CD14-positive monocyte (primary cell): ENCODE measurements at regions not wholly inside any gene's neighbourhood (a gene's known extent, or its start where the extent isn't known, plus 50 kb on each side); places are given as distances from the start of the nearest gene placed in this dataset.

Source experiments
- DNase-seq, 3 donors: peaks; one replicate each; pipeline ENCODE4 v3.0.0-alpha.2; 2011 to 2022
- H2AFZ ChIP-seq: 2 replicates; pipeline ENCODE4 v1.6.0; 2012; ENCODE audit warnings: mild to moderate bottlenecking, low read depth, low read length, inconsistent platforms; ENCODE audit not compliant: insufficient read depth, poor library complexity, severe bottlenecking
- H3K27ac ChIP-seq, 2 donors: 1 replicate in 1 of 2; 2 replicates in 1 of 2; pipeline ENCODE4 v1.5.1; 2012 to 2013; ENCODE audit warnings: low read length in 2 of 2, control low read depth in 1 of 2, inconsistent platforms in 1 of 2, low read depth in 1 of 2, mild to moderate bottlenecking in 1 of 2
- H3K27me3 ChIP-seq, 2 donors: one replicate each; pipeline versions ENCODE4 v1.6.0 to v1.6.1; 2011 to 2013; ENCODE audit warnings: low read length in 2 of 2; ENCODE audit not compliant: control insufficient read depth in 2 of 2, insufficient read depth in 2 of 2
- H3K36me3 ChIP-seq, 2 donors: replicated peaks in 1 of 2; 1 replicate in 1 of 2; 2 replicates in 1 of 2; pipeline versions ENCODE4 v1.5.1 to v1.6.1; 2012 to 2013; ENCODE audit warnings: low read length in 2 of 2, control low read depth in 1 of 2, inconsistent platforms in 1 of 2, mild to moderate bottlenecking in 1 of 2; ENCODE audit not compliant: insufficient read depth in 2 of 2, control insufficient read depth in 1 of 2
- H3K4me1 ChIP-seq, 2 donors: 1 replicate in 1 of 2; 2 replicates in 1 of 2; pipeline versions ENCODE4 v1.5.1 to v1.6.1; 2012 to 2013; ENCODE audit warnings: low read length in 2 of 2, control low read depth in 1 of 2, inconsistent platforms in 1 of 2, mild to moderate bottlenecking in 1 of 2, moderate library complexity in 1 of 2; ENCODE audit not compliant: insufficient read depth in 2 of 2, control insufficient read depth in 1 of 2
- H3K4me2 ChIP-seq: replicated peaks from 2 replicates; pipeline ENCODE3; 2012; ENCODE audit warnings: low read length, moderate library complexity, mild to moderate bottlenecking; ENCODE audit not compliant: poor library complexity, severe bottlenecking; ENCODE audit errors: extremely low read depth
- H3K4me3 ChIP-seq, 3 experiments: fragments of 200-600 bp in 1 of 3; sonication (generic) in 1 of 3; replicated peaks in 1 of 3; 1 replicate in 2 of 3; 2 replicates in 1 of 3; pipeline ENCODE4 v1.5.1; 2011 to 2013; ENCODE audit warnings: low read length in 3 of 3, mild to moderate bottlenecking in 3 of 3, control low read depth in 2 of 3, low read depth in 2 of 3, inconsistent platforms in 1 of 3, moderate library complexity in 1 of 3
- H3K79me2 ChIP-seq: 2 replicates; pipeline ENCODE4 v1.6.0; 2012; ENCODE audit warnings: mild to moderate bottlenecking, control low read depth, inconsistent platforms, low read length, moderate library complexity; ENCODE audit not compliant: insufficient read depth
- H3K9ac ChIP-seq: 2 replicates; pipeline ENCODE4 v1.6.0; 2017; ENCODE audit warnings: low read length, mild to moderate bottlenecking; ENCODE audit not compliant: insufficient read depth, poor library complexity, severe bottlenecking
- H3K9me3 ChIP-seq, 2 donors: replicated peaks in 1 of 2; 1 replicate in 1 of 2; 2 replicates in 1 of 2; pipeline versions ENCODE4 v1.5.1 to v1.6.1; 2012 to 2013; ENCODE audit warnings: low read length in 2 of 2, control low read depth in 1 of 2; ENCODE audit not compliant: control insufficient read depth in 1 of 2, insufficient read depth in 1 of 2
- H4K20me1 ChIP-seq: 2 replicates; pipeline ENCODE4 v1.6.0; 2012; ENCODE audit warnings: mild to moderate bottlenecking, low read length, control low read depth, moderate library complexity; ENCODE audit not compliant: insufficient read depth
- H3K27ac Mint-ChIP-seq, 7 donors: one replicate each; pipeline ENCODE4 v1.8.0; 2020; ENCODE audit warnings: mild to moderate bottlenecking in 7 of 7, mixed read lengths in 7 of 7, moderate library complexity in 6 of 7, inconsistent platforms in 2 of 7
- H3K27me3 Mint-ChIP-seq, 3 donors: one replicate each; pipeline ENCODE4 v1.8.0; 2021 to 2022; ENCODE audit warnings: low read depth in 3 of 3, mild to moderate bottlenecking in 3 of 3, mixed read lengths in 3 of 3, moderate library complexity in 3 of 3, inconsistent platforms in 1 of 3
- H3K36me3 Mint-ChIP-seq, 2 donors: one replicate each; pipeline ENCODE4 v1.8.0; 2020; ENCODE audit warnings: mixed read lengths in 2 of 2, inconsistent platforms in 1 of 2, mild to moderate bottlenecking in 1 of 2
- H3K4me1 Mint-ChIP-seq: one replicate; pipeline ENCODE4 v1.8.0; 2020; ENCODE audit warnings: mild to moderate bottlenecking, mixed read lengths
- H3K4me3 Mint-ChIP-seq, 2 donors: one replicate each; pipeline ENCODE4 v1.8.0; 2020; ENCODE audit warnings: mild to moderate bottlenecking in 2 of 2, mixed read lengths in 2 of 2, moderate library complexity in 1 of 2
- H3K9me3 Mint-ChIP-seq, 7 donors: one replicate each; pipeline ENCODE4 v1.8.0; 2020 to 2022; ENCODE audit warnings: mixed read lengths in 7 of 7, mild to moderate bottlenecking in 6 of 7, moderate library complexity in 6 of 7, inconsistent platforms in 2 of 7
- WGBS: methylation state at CpG from one replicate; pipeline ENCODE4 v1.1.5; 2013; ENCODE audit warnings: missing lambda C conversion rate; ENCODE audit not compliant: insufficient coverage; 5-methylcytosine and 5-hydroxymethylcytosine counted together
- intact Hi-C, 2 donors: fragments of 100-400 bp; cut with micrococcal nuclease; formaldehyde crosslinking; loops; one replicate each; pipeline versions ENCODE4 v1.15.0 to v1.15.1; 2023
- TF ChIP-seq, protein P1 (sequence below): fragments of 200-600 bp; IDR thresholded peaks from one replicate; pipeline ENCODE4 v1.8.0; 2022; ENCODE audit warnings: antibody characterized with exemption, mild to moderate bottlenecking

DNA sequence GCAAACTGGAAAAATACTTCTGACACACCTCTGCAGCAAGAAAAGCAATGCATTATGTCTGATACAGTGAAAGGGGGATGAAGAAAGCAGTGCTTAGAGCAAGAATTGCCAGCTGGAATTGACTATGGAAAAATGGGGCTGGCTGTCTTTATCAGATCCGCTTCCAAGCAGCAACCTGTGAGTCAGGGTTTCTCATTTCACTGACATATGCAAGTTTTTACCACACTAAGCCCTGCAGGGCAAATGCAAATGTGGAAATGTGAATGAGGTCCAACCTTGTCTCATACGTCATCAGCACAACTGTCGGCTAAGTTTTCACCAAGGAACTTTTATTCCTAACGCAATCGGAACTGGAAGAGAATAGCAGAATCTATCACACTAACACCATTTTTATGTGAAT, 172.5 kb upstream of the GADL1 start:
- no peak for DNase-seq
- H3K9ac ChIP-seq = no peak overlapping the region
- no peaks in the 10 kb centered on the region for H3K27me3 ChIP-seq
- no peaks in the 10 kb centered on the region for H4K20me1 ChIP-seq
- intact Hi-C loops = no loop called here
- no peaks in the 10 kb centered on the region for H3K4me1 Mint-ChIP-seq
- no peak overlapping the region for H3K27ac ChIP-seq
- H3K4me3 ChIP-seq = no peak overlapping the region
- TF ChIP-seq, protein P1, sequence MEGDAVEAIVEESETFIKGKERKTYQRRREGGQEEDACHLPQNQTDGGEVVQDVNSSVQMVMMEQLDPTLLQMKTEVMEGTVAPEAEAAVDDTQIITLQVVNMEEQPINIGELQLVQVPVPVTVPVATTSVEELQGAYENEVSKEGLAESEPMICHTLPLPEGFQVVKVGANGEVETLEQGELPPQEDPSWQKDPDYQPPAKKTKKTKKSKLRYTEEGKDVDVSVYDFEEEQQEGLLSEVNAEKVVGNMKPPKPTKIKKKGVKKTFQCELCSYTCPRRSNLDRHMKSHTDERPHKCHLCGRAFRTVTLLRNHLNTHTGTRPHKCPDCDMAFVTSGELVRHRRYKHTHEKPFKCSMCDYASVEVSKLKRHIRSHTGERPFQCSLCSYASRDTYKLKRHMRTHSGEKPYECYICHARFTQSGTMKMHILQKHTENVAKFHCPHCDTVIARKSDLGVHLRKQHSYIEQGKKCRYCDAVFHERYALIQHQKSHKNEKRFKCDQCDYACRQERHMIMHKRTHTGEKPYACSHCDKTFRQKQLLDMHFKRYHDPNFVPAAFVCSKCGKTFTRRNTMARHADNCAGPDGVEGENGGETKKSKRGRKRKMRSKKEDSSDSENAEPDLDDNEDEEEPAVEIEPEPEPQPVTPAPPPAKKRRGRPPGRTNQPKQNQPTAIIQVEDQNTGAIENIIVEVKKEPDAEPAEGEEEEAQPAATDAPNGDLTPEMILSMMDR = no peak
- peaks cover 0 to 2% (median 0%) of the 10 kb centered on the region in 3 donors for H3K27me3 Mint-ChIP-seq
- no peaks in the 10 kb centered on the region for H3K36me3 Mint-ChIP-seq
- H2AFZ ChIP-seq = no peak overlapping the region
- no CpG with 5 or more reads among the region's 5 CpGs for WGBS
- H3K27ac Mint-ChIP-seq = no peak overlapping the region
- H3K4me3 Mint-ChIP-seq = no peak overlapping the region
- H3K4me2 ChIP-seq = no peak overlapping the region
- no peaks in the 10 kb centered on the region for H3K9me3 ChIP-seq
- no peaks in the 10 kb centered on the region for H3K4me1 ChIP-seq
- no peaks in the 10 kb centered on the region for H3K36me3 ChIP-seq
- H3K9me3 Mint-ChIP-seq = peaks cover 0 to 8% (median 4%) of the 10 kb centered on the region in 7 donors
- H3K79me2 ChIP-seq = no peaks in the 10 kb centered on the region

DNA sequence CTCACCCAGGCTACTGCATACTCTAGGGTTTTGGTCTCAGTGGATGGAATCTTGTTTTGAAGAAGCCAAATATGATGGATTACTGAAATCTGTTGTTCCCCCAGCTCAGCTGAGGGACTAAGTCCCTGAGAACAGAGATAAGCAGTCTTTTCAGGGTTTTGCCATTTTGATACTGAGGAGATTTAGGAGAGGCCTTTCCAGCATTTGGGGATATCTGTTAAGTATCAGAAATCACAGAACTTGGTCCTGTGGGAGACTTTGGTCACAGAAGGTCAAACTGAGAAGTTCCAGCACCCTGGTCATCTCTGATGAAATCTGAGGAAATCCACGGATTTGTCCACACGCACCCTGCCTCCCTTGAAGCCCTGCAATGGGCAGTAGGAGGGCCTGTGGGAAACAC, 181.0 kb upstream of the GADL1 start:
- Histone ChIP-seq H3K4me1 (no peaks in the 10 kb centered on the region), H2AFZ (no peak overlapping the region), H3K9ac (no peak overlapping the region), H3K27me3 (no peaks in the 10 kb centered on the region), H3K36me3 (no peaks in the 10 kb centered on the region), H3K4me2 (no peak overlapping the region), H3K9me3 (peaks cover 7 to 8% of the 10 kb centered on the region in 2 donors), H3K4me3 (no peak overlapping the region), H3K27ac (no peak overlapping the region), H4K20me1 (no peaks in the 10 kb centered on the region), H3K79me2 (no peaks in the 10 kb centered on the region)
- H3K4me3 Mint-ChIP-seq = no peak overlapping the region
- TF ChIP-seq, protein P1 = no peak
- 83% methylated on average over 2 of the region's 2 CpGs for WGBS
- no peaks in the 10 kb centered on the region for H3K4me1 Mint-ChIP-seq
- H3K9me3 Mint-ChIP-seq = peaks cover 5 to 21% (median 8%) of the 10 kb centered on the region in 7 donors
- H3K27ac Mint-ChIP-seq = no peak overlapping the region
- intact Hi-C loops = no loop called here
- no peaks in the 10 kb centered on the region for H3K36me3 Mint-ChIP-seq
- DNase-seq = no peak
- H3K27me3 Mint-ChIP-seq = peaks cover 0 to 2% (median 0%) of the 10 kb centered on the region in 3 donors
